ENCODE measurements at regions not wholly inside any gene's neighbourhood (a gene's known extent, or its start where the extent isn't known, plus 50 kb on each side); places are given as distances from the start of the nearest gene placed in this dataset.

DNA sequence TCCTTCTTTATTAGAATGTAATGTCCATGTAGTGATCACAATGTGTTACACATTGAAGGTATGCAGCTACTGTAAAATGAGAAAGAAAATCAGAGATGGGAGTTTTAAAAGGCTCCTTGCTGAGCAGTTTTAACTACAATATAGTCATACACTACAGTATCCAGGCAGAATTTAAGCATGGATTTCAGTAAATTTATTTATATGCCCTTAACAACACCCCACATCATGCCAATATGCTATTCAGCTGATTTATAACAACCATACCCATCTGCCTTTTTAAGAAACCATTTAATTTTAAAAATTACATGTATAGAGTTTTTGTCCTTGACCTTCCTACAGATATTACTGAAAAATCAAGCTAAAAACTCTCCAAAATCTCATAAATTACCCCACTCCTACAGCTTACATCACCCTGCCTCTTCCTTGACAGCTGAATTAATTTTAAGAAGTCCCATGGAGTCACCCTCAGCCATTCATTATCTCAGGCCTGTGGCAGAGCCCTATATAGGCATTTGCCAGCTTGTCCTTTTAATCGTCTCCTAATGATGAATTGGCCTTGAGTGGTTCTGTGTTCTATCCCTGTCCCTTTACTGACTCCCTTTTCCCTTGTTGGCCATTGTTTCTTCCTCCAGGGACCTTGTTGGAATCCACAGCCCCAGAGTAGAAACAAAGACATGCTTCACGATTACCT is 797.6 kb upstream of the ARRDC4 start:
- no peak for TF ChIP-seq MXI1 (IDR thresholded peaks at IDR 0.05; ENCODE audit: borderline replicate concordance, low read depth, low read length)
- TF ChIP-seq, protein P1, sequence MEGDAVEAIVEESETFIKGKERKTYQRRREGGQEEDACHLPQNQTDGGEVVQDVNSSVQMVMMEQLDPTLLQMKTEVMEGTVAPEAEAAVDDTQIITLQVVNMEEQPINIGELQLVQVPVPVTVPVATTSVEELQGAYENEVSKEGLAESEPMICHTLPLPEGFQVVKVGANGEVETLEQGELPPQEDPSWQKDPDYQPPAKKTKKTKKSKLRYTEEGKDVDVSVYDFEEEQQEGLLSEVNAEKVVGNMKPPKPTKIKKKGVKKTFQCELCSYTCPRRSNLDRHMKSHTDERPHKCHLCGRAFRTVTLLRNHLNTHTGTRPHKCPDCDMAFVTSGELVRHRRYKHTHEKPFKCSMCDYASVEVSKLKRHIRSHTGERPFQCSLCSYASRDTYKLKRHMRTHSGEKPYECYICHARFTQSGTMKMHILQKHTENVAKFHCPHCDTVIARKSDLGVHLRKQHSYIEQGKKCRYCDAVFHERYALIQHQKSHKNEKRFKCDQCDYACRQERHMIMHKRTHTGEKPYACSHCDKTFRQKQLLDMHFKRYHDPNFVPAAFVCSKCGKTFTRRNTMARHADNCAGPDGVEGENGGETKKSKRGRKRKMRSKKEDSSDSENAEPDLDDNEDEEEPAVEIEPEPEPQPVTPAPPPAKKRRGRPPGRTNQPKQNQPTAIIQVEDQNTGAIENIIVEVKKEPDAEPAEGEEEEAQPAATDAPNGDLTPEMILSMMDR (conservative IDR thresholded peaks at IDR 0.05; ENCODE audit: low read depth, low read length) = no peak
- TF ChIP-seq, protein P2, sequence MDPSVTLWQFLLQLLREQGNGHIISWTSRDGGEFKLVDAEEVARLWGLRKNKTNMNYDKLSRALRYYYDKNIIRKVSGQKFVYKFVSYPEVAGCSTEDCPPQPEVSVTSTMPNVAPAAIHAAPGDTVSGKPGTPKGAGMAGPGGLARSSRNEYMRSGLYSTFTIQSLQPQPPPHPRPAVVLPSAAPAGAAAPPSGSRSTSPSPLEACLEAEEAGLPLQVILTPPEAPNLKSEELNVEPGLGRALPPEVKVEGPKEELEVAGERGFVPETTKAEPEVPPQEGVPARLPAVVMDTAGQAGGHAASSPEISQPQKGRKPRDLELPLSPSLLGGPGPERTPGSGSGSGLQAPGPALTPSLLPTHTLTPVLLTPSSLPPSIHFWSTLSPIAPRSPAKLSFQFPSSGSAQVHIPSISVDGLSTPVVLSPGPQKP (IDR thresholded peaks at IDR 0.05; ENCODE audit: borderline replicate concordance, low read depth, low read length) = no peak
- no peak for TF ChIP-seq POLR2A (IDR thresholded peaks at IDR 0.05; ENCODE audit: low read depth, low read length)
- Histone ChIP-seq H3K56ac (ENCODE audit: extremely low read depth, insufficient read depth, low read length) (no peak overlapping the region), H2BK20ac (ENCODE audit: low read depth, low read length) (no peak overlapping the region), H2AFZ (replicated peaks; ENCODE audit: low read length, poor library complexity) (no peak overlapping the region), H3K18ac (ENCODE audit: low read depth, low read length) (no peak overlapping the region), H2BK120ac (ENCODE audit: low read depth, low read length) (no peak overlapping the region), H2AK5ac (ENCODE audit: low read depth, low read length) (no peak overlapping the region), H4K91ac (ENCODE audit: insufficient read depth, low read depth, low read length) (no peak overlapping the region), H3K9me1 (ENCODE audit: insufficient read depth, low read length) (no peaks in the 10 kb centered on the region), H3K36me3 (ENCODE audit: control insufficient read depth, insufficient read depth, low read length) (no peaks in the 10 kb centered on the region), H3K9me3 (ENCODE audit: control insufficient read depth, insufficient read depth, low read length) (peaks cover 7% of the 10 kb centered on the region), H3K23ac (ENCODE audit: low read depth, low read length) (no peak overlapping the region), H3K4me3 (ENCODE audit: insufficient read depth, low read depth, low read length) (no peak overlapping the region), H3K27ac (ENCODE audit: insufficient read depth, low read length) (no peak overlapping the region), H4K20me1 (ENCODE audit: insufficient read depth, low read length) (no peaks in the 10 kb centered on the region), H2BK5ac (ENCODE audit: low read depth, low read length, poor library complexity, severe bottlenecking) (no peak overlapping the region), H2BK15ac (ENCODE audit: low read depth, low read length) (no peak overlapping the region), H4K8ac (ENCODE audit: low read depth in 2 of 2, low read length in 2 of 2) (no peak overlapping the region), H3K4ac (ENCODE audit: low read depth, low read length) (no peak overlapping the region), H3K9ac (ENCODE audit: low read depth, low read length) (no peak overlapping the region), H3K79me1 (ENCODE audit: low read depth in 1 of 2, low read length in 2 of 2) (no peaks in the 10 kb centered on the region), H3K14ac (replicated peaks; ENCODE audit: low read depth, low read length) (no peak overlapping the region), H3K27me3 (ENCODE audit: control insufficient read depth, insufficient read depth, low read length) (no peaks in the 10 kb centered on the region), H4K5ac (ENCODE audit: low read depth, low read length) (no peak overlapping the region), H3K4me2 (ENCODE audit: low read depth, low read length) (no peak overlapping the region), H3K4me1 (ENCODE audit: control insufficient read depth, insufficient read depth, low read length) (no peaks in the 10 kb centered on the region), H2AK9ac (replicated peaks; ENCODE audit: low read depth, low read length, poor library complexity) (no peak overlapping the region)
- ChIA-PET POLR2A (ENCODE audit: unreplicated experiment) (no interaction called here), CTCF (no interaction called here)
- ATAC-seq (ENCODE audit: low read depth) (no peak), DNase-seq (no peak)
- no TSS peak for BruUV-seq (replicated peaks)
- dilution Hi-C loops (cut with HindIII; ENCODE audit: low sequenced_read_pairs, unreplicated experiment) = no loop called here
- in situ Hi-C loops (cut with MboI; ENCODE audit: low sequenced_read_pairs) = no loop called here
- intact Hi-C loops (cut with micrococcal nuclease) = no loop called here
- no CpG with 5 or more reads among the region's 2 CpGs for WGBS, 2 experiments (ENCODE audit: extremely low coverage in 2 of 2, insufficient read length in 1 of 2)

Measured in IMR-90 (cell line).